Spinal cord (tissue), 9 donors: ENCODE measurements at regions not wholly inside any gene's neighbourhood (a gene's known extent, or its start where the extent isn't known, plus 50 kb on each side); places are given as distances from the start of the nearest gene placed in this dataset.

ENCODE experiments used
- DNase-seq, 6 donors: peaks; one replicate each; pipeline versions ENCODE4 v3.0.0 to v3.0.0-alpha.2; 2013 to 2015; ENCODE audit warnings: low spot score in 6 of 6, low read depth in 4 of 6
- H3K27ac ChIP-seq: one replicate; pipeline ENCODE4 v1.5.1; 2013; ENCODE audit warnings: low read depth, low read length, control low read depth
- H3K27me3 ChIP-seq: one replicate; pipeline ENCODE4 v1.6.1; 2013; ENCODE audit warnings: low read length; ENCODE audit not compliant: control insufficient read depth, insufficient read depth
- H3K36me3 ChIP-seq: one replicate; pipeline ENCODE4 v1.6.1; 2013; ENCODE audit warnings: low read length; ENCODE audit not compliant: control insufficient read depth, insufficient read depth
- H3K4me1 ChIP-seq: one replicate; pipeline ENCODE4 v1.6.1; 2013; ENCODE audit warnings: low read length; ENCODE audit not compliant: control insufficient read depth, insufficient read depth
- H3K4me3 ChIP-seq: one replicate; pipeline ENCODE4 v1.5.1; 2013; ENCODE audit warnings: low read depth, low read length, control low read depth
- H3K9me3 ChIP-seq: one replicate; pipeline ENCODE4 v1.6.1; 2013; ENCODE audit warnings: low read length; ENCODE audit not compliant: control insufficient read depth, insufficient read depth
- WGBS: methylation state at CpG from one replicate; pipeline ENCODE4 v1.1.5; 2013; ENCODE audit warnings: missing lambda C conversion rate; ENCODE audit not compliant: insufficient coverage; 5-methylcytosine and 5-hydroxymethylcytosine counted together
- donor health status: healthy.

GRCh38 chr21:16367079-16367478, 637.3 kb downstream of the USP25 start:
- H3K4me1 ChIP-seq = no peaks in the 10 kb centered on the region
- no peaks in the 10 kb centered on the region for H3K27me3 ChIP-seq
- H3K36me3 ChIP-seq = no peaks in the 10 kb centered on the region
- WGBS = no CpG with 5 or more reads among the region's 1 CpG
- H3K4me3 ChIP-seq = no peak overlapping the region
- H3K9me3 ChIP-seq = no peaks in the 10 kb centered on the region
- H3K27ac ChIP-seq = no peak overlapping the region
- no peak for DNase-seq

- Histone ChIP-seq H3K4me3 (no peak overlapping the region), H3K27ac (no peak overlapping the region), H3K9me3 (no peaks in the 10 kb centered on the region), H3K36me3 (no peaks in the 10 kb centered on the region), H3K27me3 (no peaks in the 10 kb centered on the region), H3K4me1 (no peaks in the 10 kb centered on the region)
- WGBS = 64% methylated on average over 4 of the region's 10 CpGs
- DNase-seq = peak in 1 of 6 donors; percentile 49
These were observed 640.4 kb downstream of the USP25 start for GRCh38 chr21:16370186-16370585.

GRCh38 chr21:16372586-16372985, 642.8 kb downstream of the USP25 start:
- H3K27ac ChIP-seq = no peak overlapping the region
- no peaks in the 10 kb centered on the region for H3K27me3 ChIP-seq
- no peak for DNase-seq
- no peaks in the 10 kb centered on the region for H3K9me3 ChIP-seq
- H3K4me3 ChIP-seq = no peak overlapping the region
- no peaks in the 10 kb centered on the region for H3K36me3 ChIP-seq
- H3K4me1 ChIP-seq = no peaks in the 10 kb centered on the region

GRCh38 chr21:16376673-16377072, 646.9 kb downstream of the USP25 start:
- H3K9me3 ChIP-seq = no peaks in the 10 kb centered on the region
- H3K27me3 ChIP-seq = no peaks in the 10 kb centered on the region
- no peak overlapping the region for H3K4me3 ChIP-seq
- H3K27ac ChIP-seq = no peak overlapping the region
- WGBS = 87% methylated on average over 2 of the region's 2 CpGs
- no peaks in the 10 kb centered on the region for H3K36me3 ChIP-seq
- H3K4me1 ChIP-seq = no peaks in the 10 kb centered on the region
- DNase-seq = no peak

GRCh38 chr21:16377120-16377658, 647.4 kb downstream of the USP25 start:
- WGBS = 96% methylated on average over 5 of the region's 6 CpGs
- Histone ChIP-seq H3K27ac (no peak overlapping the region), H3K4me3 (no peak overlapping the region), H3K4me1 (no peaks in the 10 kb centered on the region), H3K36me3 (no peaks in the 10 kb centered on the region), H3K27me3 (no peaks in the 10 kb centered on the region), H3K9me3 (no peaks in the 10 kb centered on the region)
- no peak for DNase-seq

- no peaks in the 10 kb centered on the region for H3K4me1 ChIP-seq
- H3K9me3 ChIP-seq = no peaks in the 10 kb centered on the region
- DNase-seq = no peak
- H3K36me3 ChIP-seq = no peaks in the 10 kb centered on the region
- H3K4me3 ChIP-seq = no peak overlapping the region
- WGBS = no CpG with 5 or more reads among the region's 2 CpGs
- no peaks in the 10 kb centered on the region for H3K27me3 ChIP-seq
- no peak overlapping the region for H3K27ac ChIP-seq
These were observed 648.1 kb downstream of the USP25 start for GRCh38 chr21:16377857-16378256.

- Histone ChIP-seq H3K9me3 (no peaks in the 10 kb centered on the region), H3K27ac (no peak overlapping the region), H3K4me1 (no peaks in the 10 kb centered on the region), H3K4me3 (no peak overlapping the region), H3K36me3 (no peaks in the 10 kb centered on the region), H3K27me3 (no peaks in the 10 kb centered on the region)
- no peak for DNase-seq
- 80% methylated on average over 1 of the region's 3 CpGs for WGBS
These were observed 648.7 kb downstream of the USP25 start for GRCh38 chr21:16378525-16378924.

- WGBS = 92% methylated on average over 4 of the region's 4 CpGs
- no peak for DNase-seq
- no peaks in the 10 kb centered on the region for H3K4me1 ChIP-seq
- H3K27ac ChIP-seq = no peak overlapping the region
- no peaks in the 10 kb centered on the region for H3K9me3 ChIP-seq
- no peaks in the 10 kb centered on the region for H3K36me3 ChIP-seq
- H3K27me3 ChIP-seq = no peaks in the 10 kb centered on the region
- no peak overlapping the region for H3K4me3 ChIP-seq
These were observed 658.5 kb downstream of the USP25 start for GRCh38 chr21:16388291-16388690.

GRCh38 chr21:16388911-16389560, 659.3 kb downstream of the USP25 start:
- DNase-seq = no peak
- Histone ChIP-seq H3K4me1 (no peaks in the 10 kb centered on the region), H3K36me3 (no peaks in the 10 kb centered on the region), H3K4me3 (no peak overlapping the region), H3K27ac (no peak overlapping the region), H3K9me3 (no peaks in the 10 kb centered on the region), H3K27me3 (no peaks in the 10 kb centered on the region)
- WGBS = 100% methylated on average over 2 of the region's 2 CpGs

GRCh38 chr21:16389643-16390042, 659.9 kb downstream of the USP25 start:
- H3K27ac ChIP-seq = no peak overlapping the region
- no peak overlapping the region for H3K4me3 ChIP-seq
- H3K4me1 ChIP-seq = no peaks in the 10 kb centered on the region
- WGBS = 93% methylated on average over 2 of the region's 2 CpGs
- no peaks in the 10 kb centered on the region for H3K9me3 ChIP-seq
- no peaks in the 10 kb centered on the region for H3K27me3 ChIP-seq
- DNase-seq = no peak
- H3K36me3 ChIP-seq = no peaks in the 10 kb centered on the region
